H54 (cell line): ENCODE measurements at regions not wholly inside any gene's neighbourhood (a gene's known extent, or its start where the extent isn't known, plus 50 kb on each side); places are given as distances from the start of the nearest gene placed in this dataset.
A peak's percentile ranks its signal among the peaks of the same experiment; 100 is the strongest.

Experiments
- DNase-seq: peaks from one replicate; pipeline ENCODE4 v3.0.0; 2011; ENCODE audit warnings: low spot score, mixed read lengths; ENCODE audit not compliant: insufficient read length
- FAIRE-seq: peaks from 3 replicates; lab custom pipeline; 2011; peaks lifted over from hg19 to GRCh38; lab: Jason Lieb, UNC
- POLR2A ChIP-seq: IDR thresholded peaks from 2 replicates; pipeline ENCODE4 v1.6.1; 2011; ENCODE audit warnings: low read depth, mild to moderate bottlenecking, low read length

DNA sequence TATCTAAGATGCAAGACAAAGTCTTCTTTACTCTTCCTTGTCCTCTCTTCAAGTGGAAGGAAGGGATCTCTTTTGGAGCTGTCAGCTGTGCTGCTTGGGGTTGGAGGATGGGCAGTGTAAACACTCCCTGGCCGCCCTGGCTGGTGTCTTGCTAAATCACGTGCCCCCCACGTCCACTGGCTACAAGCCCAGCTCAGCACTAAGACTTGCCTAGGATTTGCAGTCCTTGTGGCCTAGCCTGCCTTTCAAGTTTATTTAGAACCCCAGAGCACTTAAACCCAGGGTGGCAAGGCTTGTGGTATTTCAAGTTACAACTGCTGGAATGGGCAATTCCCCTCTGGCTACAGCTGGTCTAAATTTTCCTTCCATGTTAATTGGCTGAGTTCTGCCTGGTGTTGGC is 272.4 kb upstream of the MYO3A start:
- TF ChIP-seq POLR2A, result no peak
- FAIRE-seq, result no peak

GRCh38 chr10:25666276-25666675 is 267.8 kb upstream of the MYO3A start:
- no peak for FAIRE-seq
- no peak for DNase-seq
- TF ChIP-seq POLR2A, result no peak

More for the DNA sequence above, 272.4 kb upstream of the MYO3A start:
- no peak for DNase-seq

DNA sequence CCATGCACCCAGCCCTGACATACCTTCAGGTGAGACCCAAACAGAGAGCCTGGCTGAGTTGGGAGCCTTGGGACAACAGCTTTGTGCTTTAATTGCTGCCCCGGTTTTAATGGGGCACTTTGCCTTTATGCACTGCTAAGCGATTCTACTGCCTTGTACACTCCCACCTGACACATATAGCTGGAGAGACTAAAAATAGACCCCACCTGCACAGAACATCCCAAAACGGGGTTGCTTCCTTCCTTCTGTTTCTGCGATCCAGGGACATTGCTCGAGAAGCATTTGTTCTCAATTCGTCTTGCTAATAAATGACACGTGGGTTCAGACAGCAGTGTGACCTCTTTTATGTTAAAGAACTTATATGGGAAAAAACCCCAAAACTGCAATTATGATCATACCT is 258.8 kb upstream of the MYO3A start:
- TF ChIP-seq POLR2A, result no peak
- no peak for FAIRE-seq
- no peak for DNase-seq

- TF ChIP-seq POLR2A, result no peak
- DNase-seq (no peak), FAIRE-seq (no peak)
These were observed 258.4 kb upstream of the MYO3A start for GRCh38 chr10:25675615-25676014.

GRCh38 chr10:25678220-25678619 is 255.8 kb upstream of the MYO3A start:
- FAIRE-seq (no peak), DNase-seq (no peak)
- no peak for TF ChIP-seq POLR2A

DNA sequence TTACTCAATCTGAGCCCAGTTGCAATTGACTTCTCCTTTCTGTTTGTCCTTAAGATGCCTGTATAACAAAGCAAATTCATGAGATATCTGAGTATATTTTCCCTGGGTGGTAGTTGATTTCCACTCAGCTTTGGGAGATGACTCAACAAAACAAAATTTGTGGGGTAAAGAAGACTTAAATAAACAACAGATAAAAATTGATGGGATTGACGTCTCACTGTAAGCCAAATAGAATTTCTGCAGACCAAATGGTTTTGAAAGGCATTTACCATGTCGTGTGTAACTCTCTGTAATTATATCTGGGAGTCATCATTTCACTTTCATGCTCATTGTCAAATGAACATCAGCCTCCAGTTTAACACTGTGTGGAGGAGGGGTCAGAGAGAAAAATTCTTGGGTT is 255.4 kb upstream of the MYO3A start:
- FAIRE-seq, result no peak
- DNase-seq, result no peak
- TF ChIP-seq POLR2A, result no peak

GRCh38 chr10:25682203-25682851 is 251.7 kb upstream of the MYO3A start:
- DNase-seq, result peak; percentile 19
- FAIRE-seq, result no peak
- TF ChIP-seq POLR2A, result no peak

GRCh38 chr10:25683344-25683743 is 250.7 kb upstream of the MYO3A start:
- TF ChIP-seq POLR2A, result no peak
- DNase-seq (no peak), FAIRE-seq (no peak)

DNA sequence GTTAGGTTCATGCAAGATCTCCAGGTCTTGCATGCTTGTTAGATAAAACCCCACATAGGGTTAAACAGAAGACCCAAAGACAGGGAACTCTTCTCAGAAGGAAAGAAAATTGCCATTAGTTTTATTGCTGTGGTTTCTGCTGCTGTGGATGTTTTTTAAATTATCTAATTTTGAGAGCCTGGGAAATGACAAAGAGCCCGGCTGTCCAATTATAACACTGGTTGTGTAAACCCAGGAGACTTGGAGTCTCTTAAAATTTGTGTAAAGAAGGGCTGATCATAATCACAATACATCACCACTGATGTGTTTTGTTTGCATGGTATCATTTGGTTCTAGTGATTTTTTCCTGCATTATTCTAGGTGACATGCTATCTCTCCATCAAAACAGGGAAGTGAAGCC is 246.5 kb upstream of the MYO3A start:
- no peak for TF ChIP-seq POLR2A
- FAIRE-seq, result no peak
- DNase-seq, result no peak

DNA sequence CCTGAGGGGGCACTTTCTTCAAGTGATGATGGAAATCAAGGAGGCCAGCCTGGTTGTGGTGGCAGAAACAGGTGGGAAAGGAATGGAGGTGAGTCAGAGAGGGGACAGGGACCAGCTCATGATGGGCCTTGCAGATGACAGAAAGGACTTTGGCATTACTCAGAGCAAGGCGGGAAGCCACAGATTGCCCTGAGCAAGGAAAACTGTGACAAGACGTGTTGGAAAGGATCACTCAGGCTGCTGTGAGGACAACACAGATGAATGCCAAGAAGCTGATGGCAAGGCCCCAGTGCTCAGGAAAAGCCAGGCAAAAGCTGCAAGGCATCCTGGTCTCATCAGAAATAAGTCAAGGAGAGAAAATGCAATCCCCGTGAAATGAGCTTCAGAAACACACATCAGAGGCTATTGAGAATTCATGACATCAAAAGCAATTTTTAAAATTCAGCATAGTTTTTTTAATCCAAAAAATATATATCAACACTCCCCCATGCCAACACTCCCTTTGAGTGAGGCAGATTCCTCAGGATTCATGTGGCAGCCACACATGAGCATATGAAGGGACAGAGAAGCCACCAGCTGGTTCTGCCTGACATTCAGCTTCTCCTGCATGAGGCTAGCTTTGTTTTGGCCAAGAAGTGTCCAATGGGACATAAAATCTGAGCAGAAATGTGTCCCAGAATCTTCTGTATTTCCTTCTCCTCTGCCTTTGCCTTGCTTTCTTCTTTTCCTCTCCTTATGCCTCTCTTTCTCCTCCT is 244.5 kb upstream of the MYO3A start:
- DNase-seq (no peak), FAIRE-seq (no peak)
- no peak for TF ChIP-seq POLR2A

DNA sequence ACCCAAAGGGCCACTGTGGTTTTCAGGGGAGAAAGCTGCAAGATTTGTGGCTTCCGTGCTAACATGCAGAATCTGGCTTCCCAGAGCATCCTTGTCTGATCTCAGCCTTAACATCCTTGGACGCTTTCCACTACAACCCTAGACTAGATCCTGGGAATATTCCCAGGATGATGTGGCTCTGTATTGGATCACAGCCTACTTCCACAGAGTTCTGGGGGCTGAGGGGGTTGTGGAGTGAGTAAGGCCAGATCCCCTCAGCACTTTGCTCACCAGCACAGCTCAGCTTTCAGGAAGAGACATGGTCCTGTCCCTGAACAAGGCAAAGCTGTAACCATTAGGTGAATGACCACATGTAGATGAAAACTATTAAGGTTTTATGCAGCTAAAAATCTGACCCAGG is 241.3 kb upstream of the MYO3A start:
- no peak for TF ChIP-seq POLR2A
- no peak for FAIRE-seq
- DNase-seq, result no peak

DNA sequence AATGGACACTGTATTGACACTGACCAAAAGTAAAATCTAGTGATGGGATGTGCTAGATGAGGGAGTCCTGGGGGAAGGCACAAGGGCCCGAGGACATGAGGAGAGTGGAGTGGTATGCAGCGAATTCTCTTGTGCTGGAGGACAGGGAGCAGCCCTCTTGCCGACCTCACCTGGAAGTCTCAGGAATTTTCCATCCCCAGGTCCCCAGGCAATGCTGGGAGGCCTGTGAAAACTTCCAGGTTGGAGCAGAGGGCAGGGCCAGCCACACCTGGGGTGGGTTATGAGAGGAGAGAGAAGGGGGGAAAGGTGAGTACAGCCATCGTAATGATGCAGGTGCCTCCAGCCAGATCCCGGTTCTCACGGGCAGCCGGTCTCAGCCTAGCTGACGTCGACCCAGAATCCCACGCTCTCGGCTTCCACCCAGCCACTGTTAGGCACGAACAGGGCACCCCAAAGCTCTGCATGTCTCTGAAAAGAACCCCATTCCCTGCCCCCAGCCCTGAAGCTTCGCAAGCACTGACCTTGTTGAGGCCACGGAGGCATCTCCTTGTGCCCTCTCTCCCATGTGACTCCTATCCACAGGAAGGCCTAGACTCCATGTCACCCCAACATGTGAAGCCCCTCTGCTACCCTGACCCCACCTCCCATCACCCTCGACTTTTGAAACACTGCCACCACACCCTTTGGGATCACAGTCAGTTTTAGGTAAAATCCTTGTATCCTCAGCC is 239.7 kb upstream of the MYO3A start:
- no peak for TF ChIP-seq POLR2A
- FAIRE-seq (no peak), DNase-seq (no peak)

GRCh38 chr10:25694971-25695370 is 239.1 kb upstream of the MYO3A start:
- DNase-seq (no peak), FAIRE-seq (no peak)
- TF ChIP-seq POLR2A, result no peak

GRCh38 chr10:25695586-25695985 is 238.4 kb upstream of the MYO3A start:
- TF ChIP-seq POLR2A, result no peak
- no peak for DNase-seq
- FAIRE-seq, result no peak

DNA sequence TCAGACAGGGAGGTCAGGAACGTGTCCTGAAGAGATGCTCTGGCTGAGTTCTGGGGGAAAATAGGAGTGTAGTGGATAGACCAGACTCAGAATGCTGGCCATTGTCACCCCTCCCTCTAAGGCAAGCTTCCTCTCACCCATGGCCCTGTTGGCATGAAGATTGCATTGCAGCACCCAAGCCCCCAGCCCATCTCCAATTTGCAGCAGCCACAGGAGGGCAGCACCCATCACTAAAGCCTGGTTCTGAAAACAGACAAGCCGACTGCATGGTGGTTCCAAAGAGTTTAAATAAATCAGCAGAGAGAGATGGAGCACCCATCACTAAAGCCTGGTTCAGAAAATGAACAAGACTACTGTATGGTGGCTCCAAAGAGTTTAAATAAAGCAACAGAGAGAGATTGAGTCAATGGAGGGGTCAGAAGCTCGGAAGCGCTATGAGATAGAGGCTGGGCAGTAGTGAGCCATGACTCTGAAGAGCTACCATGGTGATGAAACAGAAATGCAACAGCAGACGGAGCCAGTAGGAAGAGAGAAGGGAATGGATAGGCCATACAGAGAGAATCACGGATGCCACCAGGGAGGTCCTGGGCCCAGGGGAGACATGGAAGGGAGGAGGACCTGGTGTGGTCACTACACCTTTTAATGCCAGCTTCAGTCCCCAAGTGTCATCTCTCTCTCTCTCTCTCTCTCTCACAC is 237.9 kb upstream of the MYO3A start:
- no peak for DNase-seq
- no peak for FAIRE-seq
- TF ChIP-seq POLR2A, result no peak
